ENCODE measurements at regions not wholly inside any gene's neighbourhood (a gene's known extent, or its start where the extent isn't known, plus 50 kb on each side); places are given as distances from the start of the nearest gene placed in this dataset.

- TF ChIP-seq, protein P1, sequence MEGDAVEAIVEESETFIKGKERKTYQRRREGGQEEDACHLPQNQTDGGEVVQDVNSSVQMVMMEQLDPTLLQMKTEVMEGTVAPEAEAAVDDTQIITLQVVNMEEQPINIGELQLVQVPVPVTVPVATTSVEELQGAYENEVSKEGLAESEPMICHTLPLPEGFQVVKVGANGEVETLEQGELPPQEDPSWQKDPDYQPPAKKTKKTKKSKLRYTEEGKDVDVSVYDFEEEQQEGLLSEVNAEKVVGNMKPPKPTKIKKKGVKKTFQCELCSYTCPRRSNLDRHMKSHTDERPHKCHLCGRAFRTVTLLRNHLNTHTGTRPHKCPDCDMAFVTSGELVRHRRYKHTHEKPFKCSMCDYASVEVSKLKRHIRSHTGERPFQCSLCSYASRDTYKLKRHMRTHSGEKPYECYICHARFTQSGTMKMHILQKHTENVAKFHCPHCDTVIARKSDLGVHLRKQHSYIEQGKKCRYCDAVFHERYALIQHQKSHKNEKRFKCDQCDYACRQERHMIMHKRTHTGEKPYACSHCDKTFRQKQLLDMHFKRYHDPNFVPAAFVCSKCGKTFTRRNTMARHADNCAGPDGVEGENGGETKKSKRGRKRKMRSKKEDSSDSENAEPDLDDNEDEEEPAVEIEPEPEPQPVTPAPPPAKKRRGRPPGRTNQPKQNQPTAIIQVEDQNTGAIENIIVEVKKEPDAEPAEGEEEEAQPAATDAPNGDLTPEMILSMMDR (conservative IDR thresholded peaks at IDR 0.05 in 1 of 2, IDR thresholded peaks at IDR 0.05 in 1 of 2; ENCODE audit: extremely low read depth in 1 of 2, insufficient read depth in 1 of 2, low read depth in 1 of 2, low read length in 2 of 2): peak; percentile 80 to 86
- no peak for TF ChIP-seq EZH2 (IDR thresholded peaks at IDR 0.05; ENCODE audit: borderline replicate concordance, low read length)
These were observed 53.2 kb upstream of the CCDC85A start for GRCh38 chr2:56130463-56131070.
